ENCODE measurements at regions not wholly inside any gene's neighbourhood (a gene's known extent, or its start where the extent isn't known, plus 50 kb on each side); places are given as distances from the start of the nearest gene placed in this dataset.
"Not testable (repeated sequence)": the region's sequence is repeated elsewhere in the genome, so short reads cannot be mapped to it uniquely, and the experiment has no call there.

GRCh38 chr5:94102849-94103248 is 361.4 kb upstream of the POU5F2 start:
- Mint-ChIP-seq H3K4me3 (no peak overlapping the region), H3K9me3 (peaks cover 44% of the 10 kb centered on the region), H3K27ac (no peak overlapping the region), H3K4me1 (peaks cover 18% of the 10 kb centered on the region), H3K36me3 (ENCODE audit: low read depth) (peaks cover 44% of the 10 kb centered on the region), H3K27me3 (no peaks in the 10 kb centered on the region)
- intact Hi-C loops (cut with micrococcal nuclease): no loop called here
- DNase-seq: no peak

GRCh38 chr5:94097384-94097783 is 356.0 kb upstream of the POU5F2 start:
- H3K4me1 Mint-ChIP-seq; intact Hi-C loops (cut with micrococcal nuclease); DNase-seq; H3K4me3 Mint-ChIP-seq; H3K27me3 Mint-ChIP-seq; H3K27ac Mint-ChIP-seq: not testable (repeated sequence)
- H3K36me3 Mint-ChIP-seq (ENCODE audit: low read depth): peaks cover 21% of the 10 kb centered on the region
- peaks cover 36% of the 10 kb centered on the region for H3K9me3 Mint-ChIP-seq

GRCh38 chr5:94094793-94095441 is 353.5 kb upstream of the POU5F2 start:
- peaks cover 30% of the 10 kb centered on the region for H3K9me3 Mint-ChIP-seq
- DNase-seq: no peak
- intact Hi-C loops (cut with micrococcal nuclease): no loop called here
- H3K4me3 Mint-ChIP-seq: no peak overlapping the region
- H3K4me1 Mint-ChIP-seq: no peaks in the 10 kb centered on the region
- no peak overlapping the region for H3K27ac Mint-ChIP-seq
- H3K36me3 Mint-ChIP-seq (ENCODE audit: low read depth): peaks cover 15% of the 10 kb centered on the region
- no peaks in the 10 kb centered on the region for H3K27me3 Mint-ChIP-seq

GRCh38 chr5:94093300-94093699 is 351.9 kb upstream of the POU5F2 start:
- Mint-ChIP-seq H3K27ac (no peak overlapping the region), H3K27me3 (no peaks in the 10 kb centered on the region), H3K36me3 (ENCODE audit: low read depth) (peaks cover 11% of the 10 kb centered on the region), H3K4me3 (no peak overlapping the region), H3K9me3 (peaks cover 21% of the 10 kb centered on the region), H3K4me1 (no peaks in the 10 kb centered on the region)
- no peak for DNase-seq
- intact Hi-C loops (cut with micrococcal nuclease): no loop called here

GRCh38 chr5:94086635-94087034 is 345.2 kb upstream of the POU5F2 start:
- H3K9me3 Mint-ChIP-seq; H3K27me3 Mint-ChIP-seq; intact Hi-C loops (cut with micrococcal nuclease); H3K27ac Mint-ChIP-seq; H3K4me3 Mint-ChIP-seq; H3K36me3 Mint-ChIP-seq (ENCODE audit: low read depth); DNase-seq; H3K4me1 Mint-ChIP-seq: not testable (repeated sequence)

GRCh38 chr5:94086194-94086593 is 344.8 kb upstream of the POU5F2 start:
- intact Hi-C loops (cut with micrococcal nuclease): no loop called here
- H3K9me3 Mint-ChIP-seq: no peaks in the 10 kb centered on the region
- no peak for DNase-seq

GRCh38 chr5:94082405-94082804 is 341.0 kb upstream of the POU5F2 start:
- Mint-ChIP-seq H3K27me3 (no peaks in the 10 kb centered on the region), H3K4me3 (no peak overlapping the region), H3K27ac (no peak overlapping the region), H3K36me3 (ENCODE audit: low read depth) (peaks cover 2% of the 10 kb centered on the region), H3K4me1 (no peaks in the 10 kb centered on the region), H3K9me3 (no peaks in the 10 kb centered on the region)
- intact Hi-C loops (cut with micrococcal nuclease): no loop called here
- DNase-seq: no peak

More at GRCh38 chr5:94086194-94086593, 344.8 kb upstream of the POU5F2 start:
- Mint-ChIP-seq H3K4me3 (no peak overlapping the region), H3K27ac (no peak overlapping the region), H3K36me3 (ENCODE audit: low read depth) (peaks cover 2% of the 10 kb centered on the region), H3K4me1 (no peaks in the 10 kb centered on the region), H3K27me3 (no peaks in the 10 kb centered on the region)

- no peak overlapping the region for H3K27ac Mint-ChIP-seq
- no peaks in the 10 kb centered on the region for H3K4me1 Mint-ChIP-seq
- no peak for DNase-seq
- peaks cover 2% of the 10 kb centered on the region for H3K36me3 Mint-ChIP-seq (ENCODE audit: low read depth)
- H3K4me3 Mint-ChIP-seq: no peak overlapping the region
- H3K27me3 Mint-ChIP-seq: no peaks in the 10 kb centered on the region
- intact Hi-C loops (cut with micrococcal nuclease): no loop called here
- no peaks in the 10 kb centered on the region for H3K9me3 Mint-ChIP-seq
Observed at GRCh38 chr5:94081088-94081487, 339.7 kb upstream of the POU5F2 start.

- peaks cover 2% of the 10 kb centered on the region for H3K36me3 Mint-ChIP-seq (ENCODE audit: low read depth)
- no peak overlapping the region for H3K4me3 Mint-ChIP-seq
- intact Hi-C loops (cut with micrococcal nuclease): no loop called here
- no peaks in the 10 kb centered on the region for H3K27me3 Mint-ChIP-seq
- H3K27ac Mint-ChIP-seq: no peak overlapping the region
- H3K9me3 Mint-ChIP-seq: no peaks in the 10 kb centered on the region
- DNase-seq: no peak
- no peaks in the 10 kb centered on the region for H3K4me1 Mint-ChIP-seq
Observed at GRCh38 chr5:94080390-94080789, 339.0 kb upstream of the POU5F2 start.

- intact Hi-C loops (cut with micrococcal nuclease): no loop called here
- Mint-ChIP-seq H3K36me3 (ENCODE audit: low read depth) (peaks cover 7% of the 10 kb centered on the region), H3K4me3 (no peak overlapping the region), H3K9me3 (peaks cover 11% of the 10 kb centered on the region), H3K27me3 (no peaks in the 10 kb centered on the region), H3K4me1 (no peaks in the 10 kb centered on the region), H3K27ac (no peak overlapping the region)
- DNase-seq: no peak
Observed at GRCh38 chr5:94072116-94072515, 330.7 kb upstream of the POU5F2 start.

GRCh38 chr5:94066437-94067207 is 325.2 kb upstream of the POU5F2 start:
- Mint-ChIP-seq H3K9me3 (peaks cover 56% of the 10 kb centered on the region), H3K36me3 (ENCODE audit: low read depth) (peaks cover 32% of the 10 kb centered on the region)

GRCh38 chr5:94064025-94064424 is 322.6 kb upstream of the POU5F2 start:
- no peak overlapping the region for H3K4me3 Mint-ChIP-seq
- no peaks in the 10 kb centered on the region for H3K27me3 Mint-ChIP-seq
- DNase-seq: no peak
- H3K36me3 Mint-ChIP-seq (ENCODE audit: low read depth): peaks cover 34% of the 10 kb centered on the region
- no peak overlapping the region for H3K27ac Mint-ChIP-seq
- intact Hi-C loops (cut with micrococcal nuclease): no loop called here
- H3K4me1 Mint-ChIP-seq: peaks cover 3% of the 10 kb centered on the region
- peaks cover 53% of the 10 kb centered on the region for H3K9me3 Mint-ChIP-seq

More at GRCh38 chr5:94066437-94067207, 325.2 kb upstream of the POU5F2 start:
- Mint-ChIP-seq H3K4me3 (no peak overlapping the region), H3K4me1 (peaks cover 3% of the 10 kb centered on the region), H3K27me3 (no peaks in the 10 kb centered on the region), H3K27ac (no peak overlapping the region)
- intact Hi-C loops (cut with micrococcal nuclease): no loop called here
- DNase-seq: no peak

GRCh38 chr5:94057655-94058054 is 316.3 kb upstream of the POU5F2 start:
- Mint-ChIP-seq H3K9me3 (peaks cover 8% of the 10 kb centered on the region), H3K36me3 (ENCODE audit: low read depth) (peaks cover 17% of the 10 kb centered on the region), H3K27ac (no peak overlapping the region), H3K27me3 (no peaks in the 10 kb centered on the region), H3K4me1 (peaks cover 7% of the 10 kb centered on the region), H3K4me3 (no peak overlapping the region)
- intact Hi-C loops (cut with micrococcal nuclease): no loop called here
- no peak for DNase-seq

GRCh38 chr5:94057217-94057616 is 315.8 kb upstream of the POU5F2 start:
- intact Hi-C loops (cut with micrococcal nuclease): no loop called here
- peaks cover 17% of the 10 kb centered on the region for H3K36me3 Mint-ChIP-seq (ENCODE audit: low read depth)
- no peaks in the 10 kb centered on the region for H3K27me3 Mint-ChIP-seq
- DNase-seq: no peak
- peaks cover 7% of the 10 kb centered on the region for H3K9me3 Mint-ChIP-seq
- no peak overlapping the region for H3K27ac Mint-ChIP-seq
- no peak overlapping the region for H3K4me3 Mint-ChIP-seq
- H3K4me1 Mint-ChIP-seq: peaks cover 7% of the 10 kb centered on the region

Measured in activated CD4-positive, alpha-beta T cell treated with anti-CD3 and anti-CD28 coated beads, Interleukin-2, amount 10 ng/mL, durations not matched to agents 24 days and 14 days (primary cell).